NCI-H748 (cell line): ENCODE measurements at regions not wholly inside any gene's neighbourhood (a gene's known extent, or its start where the extent isn't known, plus 50 kb on each side); places are given as distances from the start of the nearest gene placed in this dataset.
"Not testable (repeated sequence)": the region's sequence is repeated elsewhere in the genome, so short reads cannot be mapped to it uniquely, and the experiment has no call there.

Experiments used
- DNase-seq: peaks from one replicate; lab custom pipeline; 2025; ENCODE audit not compliant: unreplicated experiment; lab: John Stamatoyannopoulos, UW

- no peak for DNase-seq
Measured at GRCh38 chr3:116981089-116981488, 271.5 kb downstream of the TUSC7 start.

DNA sequence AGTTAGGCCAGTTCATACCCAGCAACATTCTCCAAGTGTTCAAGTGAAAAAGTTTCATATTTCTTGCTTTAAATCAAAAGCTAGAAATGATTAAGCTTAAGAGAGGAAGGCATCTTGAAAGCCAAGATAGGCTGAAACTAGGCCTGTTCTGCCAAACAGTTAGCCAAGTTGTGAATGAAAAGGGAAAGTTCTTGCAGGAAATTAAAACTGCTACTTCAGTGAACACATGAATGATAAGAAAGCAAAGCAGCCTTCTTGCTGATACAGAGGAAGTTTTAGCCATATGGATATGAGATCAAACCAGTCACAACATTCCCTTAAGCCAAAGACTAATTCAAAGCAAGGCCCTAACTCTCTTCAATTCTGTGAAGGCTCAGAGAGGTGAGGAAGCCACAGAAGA is 274.7 kb downstream of the TUSC7 start:
- no peak for DNase-seq

DNA sequence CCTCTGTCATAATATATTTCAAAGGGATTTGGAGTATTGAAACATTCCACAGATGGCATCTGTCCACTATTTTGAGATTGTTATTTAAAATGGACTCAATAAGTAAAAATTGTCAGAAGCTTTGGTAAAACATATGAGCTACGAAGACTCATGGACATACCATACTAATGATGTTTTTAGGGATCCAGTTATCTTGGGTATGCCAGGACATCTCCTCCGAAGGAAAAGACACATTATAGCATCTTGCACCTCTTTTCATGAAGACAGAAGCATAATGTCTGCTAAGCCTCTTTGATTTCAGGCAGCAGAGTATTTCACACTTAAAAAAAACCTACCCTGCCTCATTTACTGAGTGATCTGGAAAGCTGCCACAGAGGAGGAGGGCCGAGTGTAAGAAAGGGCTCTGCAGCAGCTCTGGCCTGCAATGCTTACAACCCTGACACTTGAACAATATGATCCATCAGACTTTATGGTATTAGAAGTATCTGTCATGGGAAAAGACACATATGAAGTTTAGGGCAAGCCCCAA is 284.8 kb downstream of the TUSC7 start:
- no peak for DNase-seq

- no peak for DNase-seq
Measured at GRCh38 chr3:117003501-117003900, 293.9 kb downstream of the TUSC7 start.

DNA sequence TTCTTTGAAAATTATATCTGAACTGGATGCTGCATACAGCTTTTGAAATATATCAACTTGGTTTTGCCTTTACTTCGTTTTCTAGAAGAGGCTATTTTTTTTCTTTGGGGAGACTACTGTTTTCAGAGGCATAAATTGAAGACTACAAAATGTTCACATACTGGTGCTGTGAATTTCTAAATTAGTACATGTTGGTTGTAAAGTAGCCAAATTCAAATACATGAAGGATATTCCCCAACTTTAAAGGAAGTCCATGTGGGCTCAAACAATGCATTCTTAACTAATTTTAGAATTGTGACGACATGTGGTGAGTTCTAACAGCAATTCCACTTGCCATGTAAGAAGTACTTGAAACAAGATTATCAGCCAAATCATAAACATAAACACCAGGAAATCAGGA is 295.7 kb downstream of the TUSC7 start:
- DNase-seq: no peak

- no peak for DNase-seq
Measured at GRCh38 chr3:117005911-117006522, 296.4 kb downstream of the TUSC7 start.

- DNase-seq: no peak
Measured at GRCh38 chr3:117010318-117010717, 300.7 kb downstream of the TUSC7 start.

GRCh38 chr3:117011687-117012250 is 302.2 kb downstream of the TUSC7 start:
- DNase-seq: no peak

- peak; percentile 37 for DNase-seq
Measured at GRCh38 chr3:117016378-117016777, 306.8 kb downstream of the TUSC7 start.

GRCh38 chr3:117017135-117017894 is 307.7 kb downstream of the TUSC7 start:
- DNase-seq: no peak

DNA sequence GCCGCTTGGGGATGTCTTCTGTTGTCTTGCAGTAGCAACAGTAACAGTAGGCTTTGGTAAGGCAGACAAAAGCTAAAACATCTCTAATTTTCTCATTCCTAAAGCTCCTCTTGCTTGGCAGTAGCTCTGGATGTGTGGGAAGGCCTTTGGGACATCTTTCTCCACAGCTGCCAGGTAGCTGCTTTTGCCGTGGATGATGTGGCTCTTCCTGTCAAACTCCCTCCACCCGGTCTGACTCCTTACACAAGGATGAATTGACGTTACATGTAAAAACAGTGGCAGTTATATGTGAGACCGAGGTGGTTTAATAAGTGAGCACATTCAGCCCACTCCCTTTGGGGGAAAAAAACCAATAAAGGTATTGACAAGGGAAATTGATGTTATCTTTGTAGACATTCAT is 309.1 kb downstream of the TUSC7 start:
- no peak for DNase-seq

- DNase-seq: peak; percentile 76
Measured at GRCh38 chr3:117019082-117019713, 309.6 kb downstream of the TUSC7 start.

DNA sequence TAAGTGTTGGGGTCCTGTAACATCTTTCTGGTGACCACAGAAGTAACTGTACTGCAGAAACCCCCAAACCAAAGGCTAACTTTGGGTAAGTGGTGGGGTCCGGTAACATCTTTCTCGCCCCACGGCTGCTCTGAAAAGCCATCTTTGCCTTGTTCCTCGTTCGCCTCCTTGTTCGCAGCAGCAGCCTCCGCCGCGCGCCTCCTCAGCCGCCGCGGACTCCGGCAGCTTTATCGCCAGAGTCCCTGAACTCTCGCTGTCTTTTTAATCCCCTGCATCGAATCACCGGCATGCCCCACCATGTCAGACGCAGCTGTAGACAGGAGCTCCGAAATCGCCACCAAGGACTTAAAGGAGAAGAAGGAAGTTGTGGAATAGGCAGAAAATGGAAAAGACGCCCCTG is 316.8 kb downstream of the TUSC7 start:
- no peak for DNase-seq

DNA sequence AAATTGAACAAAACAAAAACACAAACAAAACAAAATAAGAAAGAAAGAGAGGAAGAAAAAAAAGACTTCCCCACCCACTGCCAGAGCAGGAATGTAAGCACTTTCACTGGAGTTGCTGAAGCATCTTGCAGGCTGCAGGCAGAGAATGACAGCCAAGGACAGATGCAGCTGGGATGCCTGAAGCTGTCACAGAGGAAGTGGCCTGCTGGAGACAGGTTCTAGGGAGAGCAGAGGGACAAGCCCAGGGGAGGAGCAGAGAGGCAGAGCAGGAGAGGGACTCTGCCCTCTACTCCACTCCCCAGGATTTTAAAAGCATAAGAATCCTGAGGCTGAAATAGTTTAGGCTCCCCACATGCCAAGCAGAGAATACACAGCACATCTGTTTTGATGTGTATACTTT is 326.2 kb downstream of the TUSC7 start:
- no peak for DNase-seq

GRCh38 chr3:117036259-117036799 is 326.8 kb downstream of the TUSC7 start:
- no peak for DNase-seq

DNA sequence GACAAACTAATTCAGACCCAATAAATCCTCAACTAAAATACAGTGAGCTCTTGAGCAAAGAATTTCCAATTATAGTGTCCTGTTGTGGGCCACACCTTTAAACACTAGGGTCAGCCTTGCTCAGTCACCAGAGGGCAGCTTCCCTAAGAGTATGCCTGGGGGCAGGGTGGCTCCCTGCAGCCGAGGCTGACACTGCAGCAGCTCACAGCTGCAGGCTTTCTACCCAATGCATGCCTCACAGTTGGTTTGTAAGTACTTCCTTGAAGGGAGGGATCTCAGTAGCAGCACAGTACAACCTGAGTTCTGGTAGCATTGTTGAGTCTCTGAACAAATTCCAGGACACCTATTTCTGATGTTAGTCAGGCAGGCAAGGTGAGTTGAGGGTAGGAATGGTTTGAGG is 335.6 kb downstream of the TUSC7 start:
- peak; percentile 47 for DNase-seq

- no peak for DNase-seq
Measured at GRCh38 chr3:117047951-117048705, 338.5 kb downstream of the TUSC7 start.

DNA sequence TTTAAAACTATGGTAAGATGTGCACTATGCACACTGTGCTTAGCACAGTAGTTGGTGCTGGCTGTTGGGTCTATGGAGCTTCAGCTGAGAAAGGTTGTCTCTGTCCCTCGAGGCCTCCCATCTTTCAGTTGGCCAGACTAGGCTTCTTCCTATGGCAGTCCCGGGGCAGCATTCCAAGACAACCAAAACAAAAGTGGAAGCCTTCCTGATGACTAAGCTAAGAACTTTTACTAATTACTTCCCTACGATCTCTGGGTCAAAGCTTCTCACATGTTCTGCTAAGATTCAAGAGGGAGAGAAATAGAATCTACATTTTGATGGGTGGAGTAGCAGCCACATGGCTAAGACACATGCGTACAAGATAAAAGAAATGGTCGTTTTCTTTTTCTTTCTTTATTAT is 342.8 kb downstream of the TUSC7 start:
- no peak for DNase-seq

DNA sequence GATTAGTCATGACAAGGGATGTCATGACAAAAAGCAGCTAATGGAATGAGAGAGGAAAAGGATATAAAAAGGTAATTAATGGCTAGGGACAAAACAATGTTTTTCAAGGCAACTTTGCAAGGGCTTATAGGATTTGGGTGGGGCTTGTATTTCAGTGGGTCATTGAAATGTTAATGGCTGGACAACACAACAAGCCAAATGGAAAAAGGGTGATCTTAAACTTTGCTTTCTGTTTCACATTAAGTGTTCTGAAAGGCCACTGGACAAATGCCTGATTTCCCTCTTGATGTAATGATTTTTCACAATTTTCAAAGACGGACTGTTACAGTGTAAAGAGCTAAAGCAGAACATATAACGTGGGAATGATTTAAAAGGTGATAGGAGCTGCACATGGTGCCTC is 345.0 kb downstream of the TUSC7 start:
- DNase-seq: no peak

DNA sequence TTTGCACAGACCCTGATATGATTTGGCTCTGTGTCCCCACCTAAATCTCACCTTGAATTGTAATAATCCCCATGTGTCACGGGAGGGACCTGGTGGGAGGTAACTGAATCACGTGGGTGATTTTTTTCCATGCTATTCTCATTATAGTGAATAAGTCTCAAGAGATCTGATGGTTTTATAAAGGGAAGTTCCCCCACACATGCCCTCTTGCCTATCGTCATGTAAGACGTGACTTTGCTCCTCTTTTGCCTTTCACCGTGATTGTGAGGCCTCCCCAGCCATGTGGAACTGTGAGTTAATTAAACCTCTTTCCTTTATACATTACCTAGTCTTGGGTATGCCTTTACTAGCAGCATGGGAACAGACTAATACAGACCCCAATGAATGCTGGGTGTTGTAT is 347.4 kb downstream of the TUSC7 start:
- not testable (repeated sequence) for DNase-seq
